AML-193 (cell line): ENCODE measurements at regions not wholly inside any gene's neighbourhood (a gene's known extent, or its start where the extent isn't known, plus 50 kb on each side); places are given as distances from the start of the nearest gene placed in this dataset.

Experiments
- DNase-seq, 2 experiments: peaks; one replicate each; lab custom pipeline; 2025; lab: John Stamatoyannopoulos, UW

- DNase-seq: no peak
Measured at GRCh38 chr22:47630741-47631534, 868.5 kb downstream of the TBC1D22A start.

GRCh38 chr22:47629791-47630655, 867.6 kb downstream of the TBC1D22A start:
- no peak for DNase-seq

DNA sequence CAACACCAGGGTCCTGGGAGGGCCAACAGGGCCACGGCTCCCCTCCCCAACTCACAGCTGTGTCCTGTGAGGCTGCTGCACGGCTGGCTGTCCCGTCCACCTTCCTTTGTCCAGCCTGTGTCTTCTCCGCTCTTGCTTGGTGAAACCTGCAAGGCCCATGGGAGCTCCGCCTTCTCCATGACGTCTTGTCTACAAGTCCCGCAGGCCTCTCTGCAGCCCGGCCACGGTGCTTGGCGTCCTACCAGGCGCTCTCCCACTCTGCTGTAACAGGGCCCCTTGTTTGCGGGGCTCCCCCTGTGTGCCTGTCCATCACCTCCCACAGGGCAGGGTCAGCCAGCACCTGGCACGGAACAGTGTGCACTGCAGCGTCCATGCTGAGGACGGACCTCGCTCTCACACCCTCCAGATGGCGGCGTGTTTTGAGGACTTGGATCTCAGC, 866.8 kb downstream of the TBC1D22A start:
- no peak for DNase-seq

DNA sequence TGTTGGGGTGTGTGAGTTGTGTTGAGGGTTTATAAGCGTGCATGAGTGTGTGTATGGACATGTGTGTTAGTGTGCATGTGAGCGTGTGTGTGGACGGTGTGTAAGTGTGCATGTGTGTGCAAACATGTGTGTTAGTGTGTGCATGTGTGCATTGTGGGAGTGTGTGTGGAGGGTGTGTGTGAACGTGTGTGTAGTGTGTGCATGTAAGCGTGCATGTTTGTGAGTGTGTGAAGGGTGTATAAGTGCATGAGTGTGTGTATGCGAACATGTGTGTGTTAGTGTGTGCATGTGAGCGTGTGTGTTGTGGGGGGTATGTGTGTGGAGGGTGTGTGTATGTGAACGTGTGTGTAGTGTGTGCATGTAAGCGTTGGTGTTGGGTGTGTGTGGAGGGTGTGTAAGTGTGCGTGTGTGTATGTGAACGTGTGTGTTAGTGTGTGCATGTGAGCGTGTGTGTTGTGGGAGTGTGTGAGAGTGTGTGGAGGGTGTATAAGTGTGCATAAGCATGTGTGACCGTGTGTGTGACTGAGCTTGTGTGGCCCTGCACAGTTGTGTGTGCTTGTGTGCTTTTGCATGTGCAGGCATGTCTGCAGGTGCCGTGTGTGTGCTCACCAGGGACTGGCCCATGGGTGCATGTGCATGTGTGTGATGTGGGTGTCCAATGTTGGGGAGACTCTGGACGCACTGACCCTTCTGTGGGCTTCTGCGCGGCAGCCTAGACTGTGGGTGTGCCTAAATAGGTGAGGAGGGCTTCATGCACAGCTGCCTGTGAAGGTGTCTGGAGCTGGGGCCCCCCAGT, 866.2 kb downstream of the TBC1D22A start:
- DNase-seq: no peak

DNA sequence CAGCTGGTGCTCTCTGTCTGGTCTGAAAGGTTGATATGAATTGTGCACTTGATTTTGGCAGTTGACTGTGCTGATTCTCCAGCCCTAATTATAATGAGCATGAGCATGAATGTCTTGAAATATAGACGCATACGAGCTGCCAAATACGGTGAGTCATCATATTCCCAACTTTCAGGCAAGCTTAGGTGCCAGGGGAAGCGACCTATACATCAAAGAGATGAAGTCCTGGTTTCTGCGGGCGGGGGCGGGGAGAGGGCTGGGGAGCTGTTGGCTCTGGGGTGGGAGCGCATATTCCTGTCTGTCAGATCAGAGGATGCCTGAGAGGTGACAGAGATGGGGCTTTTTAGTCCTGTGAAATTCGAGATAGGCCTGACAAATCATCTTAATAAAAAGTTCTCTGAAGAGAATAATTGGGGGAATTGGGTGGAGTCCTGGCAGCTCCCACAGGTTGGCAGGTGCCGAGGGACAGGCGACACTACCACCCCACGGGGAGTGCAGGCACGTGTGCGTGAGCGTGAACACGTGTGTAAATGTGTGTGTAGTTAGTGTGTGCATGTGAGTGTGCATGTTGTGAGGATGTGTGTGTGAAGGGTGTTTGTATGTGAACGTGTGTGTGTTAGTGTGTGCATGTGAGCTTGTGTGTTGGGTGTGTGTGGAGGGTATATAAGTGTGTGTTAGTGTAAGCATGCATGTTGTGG, 865.3 kb downstream of the TBC1D22A start:
- no peak for DNase-seq

DNA sequence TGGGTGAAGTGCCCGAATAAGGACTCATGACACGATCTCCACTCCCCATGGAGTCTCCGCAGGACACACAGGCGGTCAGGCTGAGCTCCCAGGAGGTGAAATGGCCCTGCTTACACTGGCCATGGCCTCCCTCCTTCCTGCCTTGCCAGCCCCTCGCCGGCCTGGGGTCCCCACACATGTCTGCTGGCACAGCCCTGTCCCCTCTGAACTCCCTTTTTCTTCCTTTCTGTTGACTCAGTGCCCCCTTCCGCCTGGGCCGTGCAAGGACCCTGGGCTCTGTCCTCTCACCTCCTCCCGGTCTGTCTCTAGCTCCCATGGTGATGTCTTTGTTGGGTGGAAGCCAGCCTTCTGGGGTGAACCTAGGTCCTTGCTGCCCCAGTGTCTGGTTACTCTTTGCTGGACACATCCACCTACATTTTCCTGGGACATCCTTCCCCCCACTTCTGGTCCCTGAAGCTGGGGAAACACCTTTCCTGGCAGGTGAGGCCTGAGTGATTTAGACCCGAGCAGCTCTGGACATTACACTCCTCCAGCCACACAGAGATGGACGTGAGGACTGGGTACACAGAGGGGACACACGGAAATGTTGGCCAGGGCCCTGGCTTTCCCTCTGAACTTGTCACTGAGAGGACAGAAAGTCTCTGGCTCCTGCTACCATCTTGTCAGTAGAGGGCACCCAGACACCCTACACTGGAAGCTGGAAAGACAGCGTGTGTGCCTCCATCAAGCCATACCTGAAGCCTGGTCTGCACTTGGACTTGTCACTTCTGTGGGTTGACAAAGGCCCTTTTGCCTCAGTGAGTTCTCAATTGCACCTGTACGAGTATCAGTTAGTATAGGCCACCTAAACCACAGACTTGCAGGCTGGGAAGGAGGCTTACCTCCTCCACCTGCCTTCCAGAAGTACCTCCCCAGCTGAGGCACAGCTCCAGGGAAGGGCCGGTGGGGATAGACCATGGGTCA, 864.3 kb downstream of the TBC1D22A start:
- DNase-seq: no peak

GRCh38 chr22:47625531-47626427, 863.3 kb downstream of the TBC1D22A start:
- no peak for DNase-seq

DNA sequence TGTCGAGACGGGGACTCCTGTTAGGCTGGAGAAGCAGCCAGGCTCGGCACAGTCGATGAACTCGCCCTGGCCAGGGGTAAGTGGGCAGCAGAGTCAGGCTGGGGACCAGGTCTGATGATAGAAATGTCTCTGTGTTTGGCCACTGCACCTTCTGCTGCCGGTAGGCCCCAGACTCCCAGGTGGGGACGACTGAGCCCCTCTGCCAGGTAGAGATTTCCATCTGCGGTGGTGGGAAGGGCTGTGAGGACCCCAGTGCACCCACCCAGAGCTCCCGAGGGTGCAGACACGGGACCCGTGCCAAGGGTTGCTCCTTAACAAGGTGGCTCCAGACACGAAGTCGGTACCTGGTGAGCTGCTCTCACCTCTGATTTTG, 862.5 kb downstream of the TBC1D22A start:
- DNase-seq: no peak

DNA sequence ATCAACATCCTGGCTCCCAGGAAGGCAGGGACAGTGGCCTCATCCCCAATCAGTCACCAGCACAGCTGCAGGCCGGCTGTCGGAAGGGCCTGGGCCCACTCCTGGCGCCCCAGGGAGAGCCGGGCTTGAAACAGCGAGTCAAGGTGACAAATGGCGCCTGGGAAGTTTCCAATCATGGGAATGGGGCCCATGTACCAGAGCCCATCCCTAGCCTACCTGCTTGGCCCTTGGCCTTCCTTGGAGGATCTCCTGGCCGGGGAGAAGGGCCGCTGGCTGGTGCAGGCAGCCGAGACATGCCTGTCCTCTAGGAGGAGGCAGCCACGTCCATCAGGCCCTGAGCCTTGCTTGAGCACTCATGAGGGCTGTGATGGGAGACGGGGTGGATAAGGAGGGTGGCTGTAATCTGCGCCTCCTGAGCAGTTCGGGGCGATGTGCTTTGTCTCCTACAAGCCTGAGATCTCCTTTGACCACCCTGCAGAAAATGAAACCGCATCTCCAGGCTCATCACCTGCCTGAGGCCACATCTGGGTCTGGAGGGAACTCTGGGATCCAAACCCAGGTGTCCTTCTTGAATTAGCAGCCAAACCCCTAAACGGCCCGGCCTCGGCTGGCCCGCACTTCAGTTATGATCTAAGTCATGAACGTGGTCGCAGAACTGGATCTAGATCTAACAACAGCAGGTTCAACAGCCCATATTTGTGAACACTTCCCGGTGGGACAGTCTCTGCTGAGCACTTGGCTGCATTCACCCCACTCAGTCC, 862.0 kb downstream of the TBC1D22A start:
- DNase-seq: no peak

DNA sequence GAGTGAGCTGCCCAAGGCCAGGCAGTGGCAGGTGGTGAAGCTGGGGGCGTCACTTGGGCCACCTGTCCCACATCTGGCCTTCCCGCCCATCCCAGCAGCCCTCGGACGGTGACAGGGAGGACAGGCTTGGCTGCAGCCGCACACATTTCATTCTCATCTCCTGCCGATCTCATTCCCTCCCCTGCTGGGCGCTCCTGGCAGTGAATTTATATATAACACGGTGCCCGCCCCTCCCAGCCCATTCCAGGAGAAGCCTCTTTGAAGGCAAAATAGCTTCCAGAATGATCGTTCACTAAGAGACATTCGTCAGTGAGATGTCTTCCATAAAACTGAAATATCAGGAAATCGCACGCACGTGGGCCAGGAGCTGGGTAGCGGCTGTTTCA, 861.3 kb downstream of the TBC1D22A start:
- no peak for DNase-seq

DNA sequence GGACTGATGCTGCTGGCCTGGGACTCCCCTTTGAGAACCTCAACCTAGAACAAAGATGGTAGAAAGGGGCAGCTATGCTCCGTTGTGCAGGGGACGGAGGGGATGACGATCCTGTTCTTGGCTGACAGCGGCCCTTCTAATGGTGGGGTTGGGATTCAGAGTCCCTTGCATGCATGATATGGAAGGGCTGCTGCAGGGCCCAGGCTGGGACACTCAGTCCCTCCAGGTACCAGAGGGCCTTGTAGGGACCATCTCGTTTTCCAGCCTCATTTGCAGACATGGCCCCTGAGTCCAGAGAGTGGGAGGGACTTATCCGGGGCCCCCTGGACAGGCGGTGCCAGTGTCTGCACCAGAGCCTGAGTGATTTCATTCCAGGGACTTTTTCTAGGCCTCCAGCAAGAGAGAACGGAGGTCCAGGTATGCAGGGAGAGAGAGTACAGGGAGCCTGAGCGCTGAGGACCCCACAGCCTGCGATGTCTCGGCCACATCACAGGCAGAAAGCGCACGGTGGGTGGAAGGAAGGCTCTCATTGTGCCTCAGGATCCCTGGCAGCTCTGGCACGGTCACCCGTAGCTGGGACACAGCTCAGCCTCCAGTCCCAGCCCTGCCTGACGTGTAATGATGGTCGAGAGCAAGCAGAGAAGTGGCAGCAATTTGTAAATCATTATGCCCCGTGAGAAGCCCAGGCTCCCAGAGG, 860.8 kb downstream of the TBC1D22A start:
- DNase-seq: no peak

DNA sequence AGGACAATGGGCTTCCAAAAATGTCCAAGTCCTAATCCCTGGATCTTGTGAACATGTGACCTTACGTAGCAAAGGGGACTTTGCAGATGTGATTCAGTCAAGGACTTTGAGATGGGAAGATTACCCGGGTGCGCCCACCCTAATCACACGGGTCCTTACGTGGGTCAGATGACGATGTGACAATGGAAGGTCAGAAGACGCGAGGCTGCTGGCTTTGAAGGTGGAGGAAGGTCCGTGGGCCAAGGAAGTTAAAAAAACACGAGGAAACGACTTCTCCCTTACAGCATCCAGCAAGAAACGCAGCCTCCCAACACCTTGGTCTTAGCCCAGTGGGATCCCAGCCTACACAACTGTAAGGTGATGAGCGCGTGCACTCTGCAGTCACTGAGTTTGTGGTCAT, 860.1 kb downstream of the TBC1D22A start:
- DNase-seq: no peak

GRCh38 chr22:47621253-47621652, 858.8 kb downstream of the TBC1D22A start:
- DNase-seq: no peak

GRCh38 chr22:47620391-47620790, 857.9 kb downstream of the TBC1D22A start:
- DNase-seq: no peak

DNA sequence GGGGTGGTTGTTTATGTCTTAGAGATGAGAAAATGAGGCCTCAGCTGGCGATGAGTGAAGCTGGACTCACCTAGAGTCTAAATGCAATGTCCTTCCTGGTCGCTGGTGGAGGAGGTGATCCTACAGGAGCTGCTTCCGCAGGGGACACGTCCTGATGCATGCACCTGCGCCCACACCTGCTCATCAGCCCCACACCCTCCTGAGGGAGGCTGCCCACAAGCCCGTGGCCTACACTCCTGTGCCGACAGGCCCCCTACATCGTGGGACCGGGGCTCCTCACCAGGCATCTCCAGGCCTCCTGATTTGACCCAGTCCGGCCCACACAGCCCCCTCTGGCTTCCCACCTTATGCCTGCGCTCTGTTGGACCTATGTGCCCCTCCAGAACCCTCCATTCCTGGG, 857.2 kb downstream of the TBC1D22A start:
- DNase-seq: no peak

GRCh38 chr22:47618180-47619010, 855.9 kb downstream of the TBC1D22A start:
- DNase-seq: no peak

DNA sequence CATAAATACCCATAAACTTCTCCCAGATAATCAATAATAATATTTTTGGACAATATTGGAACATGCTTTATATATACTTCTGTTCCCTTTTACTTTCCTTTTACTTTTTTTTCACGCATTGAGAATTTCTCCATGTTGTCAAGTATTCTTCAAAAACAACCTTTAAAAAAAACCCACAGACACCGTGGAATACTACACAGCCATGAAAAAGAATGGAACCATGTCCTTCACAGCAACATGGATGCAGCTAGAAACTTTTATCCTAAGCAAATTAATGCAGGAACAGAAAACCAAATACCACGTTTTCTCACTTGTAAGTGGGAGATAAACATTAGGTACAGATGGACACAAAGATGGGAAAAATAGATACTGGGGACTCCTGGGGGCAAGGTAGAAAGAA, 854.7 kb downstream of the TBC1D22A start:
- no peak for DNase-seq
